ENCODE measurements at regions not wholly inside any gene's neighbourhood (a gene's known extent, or its start where the extent isn't known, plus 50 kb on each side); places are given as distances from the start of the nearest gene placed in this dataset.

DNA sequence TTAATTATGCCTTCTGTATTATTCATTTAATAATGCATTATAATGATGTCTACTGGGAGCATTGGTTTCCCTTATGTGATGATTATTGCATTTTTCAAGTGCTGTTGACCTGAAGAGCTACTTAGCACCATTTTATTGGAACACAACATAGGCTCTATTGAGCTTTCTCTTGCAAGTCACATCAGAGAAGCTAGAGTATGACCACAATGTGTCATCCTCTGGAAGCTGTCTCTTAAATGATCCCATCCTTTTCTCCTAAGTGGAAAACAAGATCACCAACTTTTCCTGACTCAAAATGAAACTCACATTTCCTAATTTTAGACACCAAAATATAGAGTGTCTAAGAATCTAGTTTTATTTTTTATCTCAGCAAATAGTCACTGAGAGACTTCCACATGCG lies 1451.9 kb downstream of the PCDH7 start:
- TF ChIP-seq EP300 (IDR thresholded peaks at IDR 0.05) (no peak), POLR2A (IDR thresholded peaks at IDR 0.05) (no peak)
- TF ChIP-seq, protein P1, sequence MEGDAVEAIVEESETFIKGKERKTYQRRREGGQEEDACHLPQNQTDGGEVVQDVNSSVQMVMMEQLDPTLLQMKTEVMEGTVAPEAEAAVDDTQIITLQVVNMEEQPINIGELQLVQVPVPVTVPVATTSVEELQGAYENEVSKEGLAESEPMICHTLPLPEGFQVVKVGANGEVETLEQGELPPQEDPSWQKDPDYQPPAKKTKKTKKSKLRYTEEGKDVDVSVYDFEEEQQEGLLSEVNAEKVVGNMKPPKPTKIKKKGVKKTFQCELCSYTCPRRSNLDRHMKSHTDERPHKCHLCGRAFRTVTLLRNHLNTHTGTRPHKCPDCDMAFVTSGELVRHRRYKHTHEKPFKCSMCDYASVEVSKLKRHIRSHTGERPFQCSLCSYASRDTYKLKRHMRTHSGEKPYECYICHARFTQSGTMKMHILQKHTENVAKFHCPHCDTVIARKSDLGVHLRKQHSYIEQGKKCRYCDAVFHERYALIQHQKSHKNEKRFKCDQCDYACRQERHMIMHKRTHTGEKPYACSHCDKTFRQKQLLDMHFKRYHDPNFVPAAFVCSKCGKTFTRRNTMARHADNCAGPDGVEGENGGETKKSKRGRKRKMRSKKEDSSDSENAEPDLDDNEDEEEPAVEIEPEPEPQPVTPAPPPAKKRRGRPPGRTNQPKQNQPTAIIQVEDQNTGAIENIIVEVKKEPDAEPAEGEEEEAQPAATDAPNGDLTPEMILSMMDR (IDR thresholded peaks at IDR 0.05) = no peak
